ENCODE measurements at regions not wholly inside any gene's neighbourhood (a gene's known extent, or its start where the extent isn't known, plus 50 kb on each side); places are given as distances from the start of the nearest gene placed in this dataset.

GRCh38 chr21:38973552-38973951 is 167.8 kb downstream of the ETS2 start:
- no peak overlapping the region for H3T11ph ChIP-seq (ENCODE audit: low read length)
- no peak overlapping the region for H3K27ac ChIP-seq (ENCODE audit: insufficient read length, low read depth, low read length)
- no peak overlapping the region for H2AK5ac ChIP-seq (ENCODE audit: insufficient read length, low read length)
- H3K79me2 ChIP-seq (ENCODE audit: insufficient read depth, low read length): no peaks in the 10 kb centered on the region
- no peak overlapping the region for H2BK5ac ChIP-seq (ENCODE audit: insufficient read length, low read length)
- H3K23me2 ChIP-seq (ENCODE audit: insufficient read length, low read depth, low read length, poor library complexity, severe bottlenecking): no peaks in the 10 kb centered on the region
- H3K9me3 ChIP-seq (ENCODE audit: control insufficient read depth, low read depth, low read length): no peaks in the 10 kb centered on the region
- no peak overlapping the region for H3K4me3 Mint-ChIP-seq
- H3K27ac Mint-ChIP-seq: no peak overlapping the region
- no peak overlapping the region for H2AFZ ChIP-seq (ENCODE audit: low read length)
- no peak overlapping the region for H4K5ac ChIP-seq (ENCODE audit: insufficient read length, low read depth, low read length)
- peaks cover 13 to 30% of the 10 kb centered on the region in 2 experiments for H3K4me1 Mint-ChIP-seq
- TF ChIP-seq, protein P1, sequence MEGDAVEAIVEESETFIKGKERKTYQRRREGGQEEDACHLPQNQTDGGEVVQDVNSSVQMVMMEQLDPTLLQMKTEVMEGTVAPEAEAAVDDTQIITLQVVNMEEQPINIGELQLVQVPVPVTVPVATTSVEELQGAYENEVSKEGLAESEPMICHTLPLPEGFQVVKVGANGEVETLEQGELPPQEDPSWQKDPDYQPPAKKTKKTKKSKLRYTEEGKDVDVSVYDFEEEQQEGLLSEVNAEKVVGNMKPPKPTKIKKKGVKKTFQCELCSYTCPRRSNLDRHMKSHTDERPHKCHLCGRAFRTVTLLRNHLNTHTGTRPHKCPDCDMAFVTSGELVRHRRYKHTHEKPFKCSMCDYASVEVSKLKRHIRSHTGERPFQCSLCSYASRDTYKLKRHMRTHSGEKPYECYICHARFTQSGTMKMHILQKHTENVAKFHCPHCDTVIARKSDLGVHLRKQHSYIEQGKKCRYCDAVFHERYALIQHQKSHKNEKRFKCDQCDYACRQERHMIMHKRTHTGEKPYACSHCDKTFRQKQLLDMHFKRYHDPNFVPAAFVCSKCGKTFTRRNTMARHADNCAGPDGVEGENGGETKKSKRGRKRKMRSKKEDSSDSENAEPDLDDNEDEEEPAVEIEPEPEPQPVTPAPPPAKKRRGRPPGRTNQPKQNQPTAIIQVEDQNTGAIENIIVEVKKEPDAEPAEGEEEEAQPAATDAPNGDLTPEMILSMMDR (conservative IDR thresholded peaks at IDR 0.05): no peak
- H2BK120ac ChIP-seq (ENCODE audit: low read depth, low read length, poor library complexity, severe bottlenecking): no peak overlapping the region
- peaks cover 0 to 2% (median 0%) of the 10 kb centered on the region in 3 experiments; a peak in 3 of 7 replicates for H3K36me3 Mint-ChIP-seq (ENCODE audit: insufficient read depth in 1 of 3, low read depth in 3 of 3)
- no peaks in the 10 kb centered on the region for H3K27me3 ChIP-seq (ENCODE audit: insufficient read depth, low read length)
- no peaks in the 10 kb centered on the region; the same call in 1 of the 2 replicates for H3K4me1 ChIP-seq (ENCODE audit: insufficient read depth, low read length)
- WGBS (ENCODE audit: extremely low coverage, insufficient read length, low lambda C conversion rate): no CpG with 5 or more reads among the region's 6 CpGs
- H3K4me2 ChIP-seq (ENCODE audit: insufficient read depth, insufficient read length, low read length): no peak overlapping the region
- no peak overlapping the region for H4K8ac ChIP-seq (replicated peaks; ENCODE audit: insufficient read length, low read depth, low read length)
- H3K18ac ChIP-seq (ENCODE audit: insufficient read length, low read depth, low read length): no peak overlapping the region
- H4K20me1 ChIP-seq (ENCODE audit: control insufficient read depth, insufficient read depth, insufficient read length): no peaks in the 10 kb centered on the region
- H3K23ac ChIP-seq (ENCODE audit: insufficient read length, low read depth, low read length): no peak overlapping the region
- H2BK15ac ChIP-seq (ENCODE audit: low read depth, low read length): no peak overlapping the region
- no peak overlapping the region for H4K91ac ChIP-seq (ENCODE audit: insufficient read length, low read depth, low read length)
- H3K27me3 Mint-ChIP-seq (ENCODE audit: low read depth): 0 out of 2 replicates have a peak, but pooled peaks cover 2% of the 10 kb centered on the region
- no peak overlapping the region for H3K9ac ChIP-seq (ENCODE audit: extremely low read depth, insufficient read length, low read length)
- H3K79me1 ChIP-seq (ENCODE audit: insufficient read depth, low read depth, low read length, poor library complexity, severe bottlenecking): no peaks in the 10 kb centered on the region
- H3K14ac ChIP-seq (ENCODE audit: insufficient read depth, low read length): no peak overlapping the region
- no peak overlapping the region for H2BK12ac ChIP-seq (ENCODE audit: insufficient read length, low read depth, low read length)
- no peak overlapping the region for H2BK20ac ChIP-seq (ENCODE audit: low read depth, low read length, poor library complexity, severe bottlenecking)
- no peak overlapping the region for H3K4ac ChIP-seq (ENCODE audit: low read depth, low read length)
- H3K56ac ChIP-seq (ENCODE audit: insufficient read length, low read depth, low read length): no peak overlapping the region
- no peaks in the 10 kb centered on the region; a peak in 1 of 5 replicates for H3K9me3 Mint-ChIP-seq
- DNase-seq: no peak
